NCI-H2029 treated with DMSO at 0.1 percent for 48 hours (cell line): ENCODE measurements at regions not wholly inside any gene's neighbourhood (a gene's known extent, or its start where the extent isn't known, plus 50 kb on each side); places are given as distances from the start of the nearest gene placed in this dataset.
"Not testable (repeated sequence)": the region's sequence is repeated elsewhere in the genome, so short reads cannot be mapped to it uniquely, and the experiment has no call there.

ENCODE experiments used
- DNase-seq: peaks from one replicate; lab custom pipeline; 2025; lab: John Stamatoyannopoulos, UW

GRCh38 chr7:46291601-46292150, 370.6 kb upstream of the IGFBP3 start:
- no peak for DNase-seq

DNA sequence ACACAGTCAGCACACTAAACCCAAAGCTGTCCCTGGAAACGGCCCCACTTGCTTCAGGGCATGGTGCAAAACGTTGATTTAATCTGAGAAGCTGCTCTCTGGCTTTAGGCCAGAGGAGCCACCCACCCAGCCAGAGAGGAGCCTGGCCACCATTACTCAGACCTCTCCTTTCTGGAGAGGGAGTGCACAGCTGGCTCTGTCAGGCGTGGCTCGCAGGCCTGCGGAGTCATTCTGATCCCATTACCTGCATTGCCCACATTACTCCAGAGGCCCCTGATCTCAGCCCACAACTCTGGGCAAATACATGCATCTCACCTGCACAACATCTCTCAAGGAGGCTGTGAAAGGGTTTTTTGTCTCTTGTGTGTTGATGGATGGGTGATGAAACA, 370.0 kb upstream of the IGFBP3 start:
- peak; percentile 45 for DNase-seq

- peak; percentile 45 for DNase-seq
Observed at GRCh38 chr7:46290374-46291049, 369.4 kb upstream of the IGFBP3 start.

- no peak for DNase-seq
Observed at GRCh38 chr7:46288861-46289260, 367.8 kb upstream of the IGFBP3 start.

DNA sequence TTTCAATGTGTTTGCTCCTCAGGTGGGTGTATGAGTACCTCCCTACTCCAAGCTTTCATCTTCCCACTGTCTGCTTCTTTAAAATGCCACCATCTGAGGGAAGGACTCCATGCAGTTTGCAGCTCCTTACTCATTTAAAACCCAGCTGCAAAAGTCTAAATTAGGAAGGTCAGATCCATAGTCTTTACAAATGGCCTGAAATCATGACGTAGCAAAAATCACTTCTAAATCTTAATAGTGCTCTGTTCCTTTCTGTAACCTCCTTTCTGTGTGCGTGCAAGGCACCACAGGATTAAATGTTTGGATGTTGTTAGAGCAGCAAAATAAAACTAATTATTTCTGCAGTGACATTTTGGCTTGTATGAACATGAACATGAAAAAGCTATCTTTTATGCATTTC, 366.9 kb upstream of the IGFBP3 start:
- DNase-seq, result no peak

- DNase-seq, result no peak
Observed at GRCh38 chr7:46286957-46287356, 365.9 kb upstream of the IGFBP3 start.

GRCh38 chr7:46286356-46286755, 365.3 kb upstream of the IGFBP3 start:
- DNase-seq, result no peak

GRCh38 chr7:46285878-46286277, 364.8 kb upstream of the IGFBP3 start:
- DNase-seq, result no peak

GRCh38 chr7:46283852-46284251, 362.8 kb upstream of the IGFBP3 start:
- no peak for DNase-seq

DNA sequence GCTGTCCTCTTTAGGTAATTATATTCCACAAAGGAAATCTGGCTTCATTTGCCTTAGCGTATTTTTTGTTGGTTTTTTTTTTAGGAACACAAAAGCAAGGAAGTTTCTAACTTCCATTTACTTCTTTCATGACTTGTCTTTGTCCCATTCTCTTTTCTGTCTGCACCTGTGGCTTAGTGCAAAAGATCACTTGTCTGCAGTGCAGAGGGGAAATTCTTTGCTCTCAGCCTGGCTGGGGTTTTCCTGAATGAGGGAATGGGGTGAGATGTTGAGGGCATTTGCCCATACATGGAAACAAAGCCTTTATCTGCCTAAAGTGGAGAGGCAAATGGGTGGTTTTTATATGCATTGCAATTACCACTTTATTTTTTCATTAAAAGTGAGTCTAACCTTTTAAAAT, 361.1 kb upstream of the IGFBP3 start:
- DNase-seq, result no peak

DNA sequence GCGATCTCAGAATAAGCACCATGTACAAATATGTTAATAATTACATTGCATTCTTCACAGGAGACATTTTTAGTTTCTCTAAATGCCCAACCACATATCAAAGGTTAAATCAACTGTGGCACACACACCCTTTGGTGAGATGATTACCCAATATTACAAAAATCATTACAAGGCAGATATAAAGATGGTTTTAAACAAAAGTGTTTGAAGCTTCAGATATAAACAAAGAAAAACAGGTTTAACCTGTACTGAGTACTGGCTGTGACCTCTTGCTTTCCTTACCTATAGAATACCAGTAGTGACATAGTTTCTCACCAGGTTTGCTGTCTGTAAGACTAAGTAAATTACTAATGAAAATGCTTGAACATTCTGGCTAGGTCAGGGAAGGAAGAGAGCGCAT, 360.0 kb upstream of the IGFBP3 start:
- no peak for DNase-seq

GRCh38 chr7:46279290-46279689, 358.2 kb upstream of the IGFBP3 start:
- no peak for DNase-seq

GRCh38 chr7:46264646-46265045, 343.6 kb upstream of the IGFBP3 start:
- no peak for DNase-seq

DNA sequence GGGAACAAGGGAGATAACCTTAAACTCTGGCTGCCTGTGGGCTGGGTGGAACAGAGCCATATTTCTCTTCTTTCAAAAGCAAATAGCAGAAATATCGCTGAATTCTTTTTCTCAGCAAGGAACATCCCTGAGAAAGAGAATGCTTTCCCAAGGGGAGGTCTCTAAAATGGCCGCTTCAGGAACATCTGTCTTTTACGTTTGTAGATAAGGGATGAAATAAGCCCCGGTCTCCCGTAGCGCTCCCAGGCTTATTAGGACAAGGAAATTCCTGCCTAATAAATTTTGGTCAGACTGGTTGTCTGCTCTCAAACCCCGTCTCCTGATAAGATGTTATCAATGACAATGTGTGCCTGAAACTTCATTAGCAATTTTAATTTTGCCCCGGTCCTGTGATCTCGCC, 340.6 kb upstream of the IGFBP3 start:
- not testable (repeated sequence) for DNase-seq

DNA sequence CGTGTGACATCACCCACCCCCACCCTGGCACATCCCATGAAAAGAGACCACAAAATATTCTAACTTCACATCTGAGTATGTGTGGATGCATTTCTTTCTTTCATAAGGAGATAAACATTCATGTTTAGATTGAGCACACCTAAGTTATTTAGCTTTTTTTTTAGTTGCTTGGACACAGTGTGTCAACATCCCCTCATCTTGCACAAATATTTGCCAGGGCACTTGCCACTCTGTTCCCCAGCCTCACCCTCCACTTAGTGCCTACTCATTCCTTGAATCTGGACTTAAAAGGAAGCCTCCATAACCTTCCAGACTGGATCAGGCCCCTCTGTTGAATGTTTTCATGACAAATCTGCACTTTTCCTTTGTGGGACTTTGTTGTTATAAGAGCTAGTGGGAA, 338.9 kb upstream of the IGFBP3 start:
- DNase-seq, result no peak

- peak; percentile 14 for DNase-seq
Observed at GRCh38 chr7:46257761-46258448, 336.8 kb upstream of the IGFBP3 start.

DNA sequence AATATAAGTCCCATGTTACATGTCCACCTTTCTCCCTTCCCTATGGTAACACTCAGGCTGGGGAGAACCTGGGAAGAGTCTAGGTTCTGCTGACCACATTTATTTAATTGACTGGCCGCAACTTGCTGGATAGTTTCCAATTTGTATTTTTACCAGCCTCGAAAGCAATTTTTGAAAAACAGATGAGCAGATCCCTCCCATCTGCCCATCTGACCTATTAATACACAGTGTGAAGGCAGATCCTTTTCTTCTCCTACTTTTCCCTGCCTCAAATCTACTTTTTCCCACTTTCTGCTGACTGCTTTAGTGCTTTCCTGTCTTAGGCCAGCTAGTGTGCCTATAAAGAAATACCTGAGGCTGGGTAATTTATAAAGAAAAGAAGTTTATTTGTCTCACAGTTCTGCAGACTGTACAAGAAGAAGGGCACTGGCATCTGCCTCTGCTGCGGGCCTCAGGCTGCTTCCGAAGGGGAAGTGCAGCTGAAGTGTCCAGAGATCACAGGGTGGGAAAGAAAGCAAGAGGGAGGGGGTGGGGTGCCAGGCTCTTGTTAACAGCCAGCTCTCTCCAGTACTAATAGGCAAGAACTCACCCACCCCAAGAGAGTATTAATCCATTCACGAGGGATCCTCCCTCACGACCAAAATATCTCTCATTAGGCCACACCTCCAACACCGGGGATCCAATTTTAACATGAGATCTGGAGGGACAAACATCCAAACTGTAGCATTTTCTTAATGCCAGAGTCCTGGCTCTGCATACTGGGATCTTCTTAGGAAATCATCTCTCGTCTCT, 336.0 kb upstream of the IGFBP3 start:
- no peak for DNase-seq

DNA sequence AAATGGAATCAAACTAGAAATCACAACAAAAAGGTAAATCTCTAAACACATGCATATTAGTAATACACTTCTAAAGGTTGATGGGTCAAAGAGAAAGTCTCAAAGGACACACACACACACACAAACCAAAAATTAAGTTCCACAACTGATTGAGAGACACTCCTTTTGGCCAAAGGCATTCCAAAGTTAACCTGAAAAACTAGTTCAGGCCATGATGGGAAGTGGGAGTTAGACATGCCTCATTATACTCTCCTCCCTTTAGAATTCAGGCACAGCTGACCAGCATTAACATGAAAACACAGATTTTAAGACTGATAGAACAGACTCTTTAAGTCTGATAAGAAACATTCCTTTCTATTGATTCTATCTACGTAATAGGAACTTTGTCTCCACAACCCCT, 332.4 kb upstream of the IGFBP3 start:
- no peak for DNase-seq

- no peak for DNase-seq
Observed at GRCh38 chr7:46247664-46248063, 326.6 kb upstream of the IGFBP3 start.

DNA sequence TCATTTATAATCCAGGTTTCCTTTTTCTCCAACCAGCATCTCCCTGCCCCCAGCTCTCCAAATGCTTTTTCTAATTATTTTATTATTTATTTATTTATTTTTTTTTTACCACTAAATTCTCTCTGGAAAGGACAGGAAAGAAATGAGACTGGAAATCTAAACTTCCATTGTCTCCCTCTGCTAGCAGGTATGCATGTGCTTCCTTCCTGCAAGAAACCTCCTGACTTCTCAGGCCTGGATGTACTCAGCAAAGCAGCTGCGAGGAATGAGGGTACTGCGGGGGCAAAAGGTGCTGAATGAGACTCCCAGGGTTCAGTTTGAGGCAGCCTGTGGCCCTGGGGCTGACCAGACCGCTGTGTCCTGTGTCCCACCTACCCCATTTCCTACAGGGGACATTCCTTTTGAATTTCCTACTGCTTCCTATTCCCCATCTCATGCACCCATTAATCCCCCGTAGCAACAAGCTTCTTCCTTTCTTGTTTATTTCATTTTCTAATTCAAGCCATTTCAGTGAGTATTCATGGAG, 324.6 kb upstream of the IGFBP3 start:
- no peak for DNase-seq

- DNase-seq, result no peak
Observed at GRCh38 chr7:46244757-46245156, 323.7 kb upstream of the IGFBP3 start.

DNA sequence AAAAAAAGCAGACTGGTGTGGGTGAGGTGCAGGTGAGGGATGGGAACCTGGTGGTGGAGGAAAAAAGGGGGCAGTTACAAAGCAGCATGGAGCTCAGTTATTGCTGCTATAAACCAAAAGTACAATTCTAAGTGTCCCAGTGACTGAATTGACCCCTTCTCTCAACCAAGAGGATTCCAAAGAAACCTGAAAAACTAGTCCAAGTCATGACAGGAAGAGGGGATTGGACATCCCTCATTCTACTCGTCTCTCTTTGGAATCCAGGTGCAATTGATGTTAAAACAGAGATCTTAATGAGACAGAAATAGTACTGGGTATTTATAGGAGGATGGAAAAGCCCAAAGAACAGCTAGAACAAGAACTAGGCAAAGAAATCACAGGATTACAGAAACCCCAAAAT, 322.3 kb upstream of the IGFBP3 start:
- DNase-seq, result no peak

DNA sequence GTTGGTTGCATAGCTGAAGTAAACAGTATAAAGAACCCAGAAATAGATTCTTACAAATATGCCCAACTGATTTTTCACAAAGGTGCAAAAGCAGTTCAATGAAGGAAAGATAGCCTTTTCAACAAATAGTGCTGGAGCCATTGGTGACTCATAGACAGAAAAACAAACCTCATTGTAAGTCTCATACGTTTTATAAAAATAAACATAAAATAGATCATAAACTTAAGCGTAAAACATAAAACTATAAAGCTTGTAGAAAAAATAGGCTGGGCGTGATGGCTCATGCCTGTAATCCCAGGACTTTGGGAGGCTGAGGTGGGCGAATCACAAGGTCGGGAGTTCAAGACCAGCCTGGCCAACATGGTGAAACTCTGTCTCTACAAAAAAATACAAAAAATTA, 318.8 kb upstream of the IGFBP3 start:
- no peak for DNase-seq
